Osteoblast (primary cell): ENCODE measurements at regions not wholly inside any gene's neighbourhood (a gene's known extent, or its start where the extent isn't known, plus 50 kb on each side); places are given as distances from the start of the nearest gene placed in this dataset.

Experiments used
- DNase-seq: peaks from one replicate; pipeline ENCODE4 v3.0.0; 2011; ENCODE audit warnings: low spot score, mixed read lengths; ENCODE audit not compliant: insufficient read length; ENCODE audit errors: missing footprints
- H2AFZ ChIP-seq: 2 replicates; pipeline ENCODE4 v1.6.0; 2011; ENCODE audit warnings: mild to moderate bottlenecking, low read length
- H3K27ac ChIP-seq: 2 replicates; pipeline ENCODE4 v1.5.1; 2011; ENCODE audit warnings: mild to moderate bottlenecking, low read depth, low read length, moderate library complexity
- H3K27me3 ChIP-seq: 2 replicates; pipeline ENCODE4 v1.6.0; 2012; ENCODE audit warnings: mild to moderate bottlenecking, control low read depth, inconsistent platforms, low read length, moderate library complexity; ENCODE audit not compliant: insufficient read depth
- H3K36me3 ChIP-seq: 2 replicates; pipeline ENCODE4 v1.5.1; 2011; ENCODE audit warnings: mild to moderate bottlenecking, low read length, control low read depth, moderate library complexity; ENCODE audit not compliant: insufficient read depth
- H3K4me1 ChIP-seq: 2 replicates; pipeline ENCODE4 v1.5.1; 2011; ENCODE audit warnings: mild to moderate bottlenecking, low read length, control low read depth, moderate library complexity; ENCODE audit not compliant: insufficient read depth
- H3K4me2 ChIP-seq: 2 replicates; pipeline ENCODE4 v1.6.0; 2011; ENCODE audit warnings: mild to moderate bottlenecking, low read length; ENCODE audit not compliant: insufficient read depth
- H3K4me3 ChIP-seq: fragments of 200-600 bp; sonication (generic); 3 replicates; pipeline ENCODE4 v1.5.1; 2012; ENCODE audit warnings: mild to moderate bottlenecking, low read length, inconsistent platforms; ENCODE audit not compliant: insufficient read depth
- H3K79me2 ChIP-seq: 2 replicates; pipeline ENCODE4 v1.6.0; 2012; ENCODE audit warnings: mild to moderate bottlenecking, low read length, control low read depth, inconsistent platforms; ENCODE audit not compliant: insufficient read depth
- H3K9me3 ChIP-seq: 2 replicates; pipeline ENCODE4 v1.5.1; 2011; ENCODE audit warnings: low read depth, low read length, control low read depth
- H4K20me1 ChIP-seq: 2 replicates; pipeline ENCODE4 v1.6.0; 2012; ENCODE audit warnings: mild to moderate bottlenecking, low read length, control low read depth; ENCODE audit not compliant: insufficient read depth
- CTCF ChIP-seq: IDR thresholded peaks from 2 replicates; pipeline ENCODE4 v1.5.1; 2011; ENCODE audit warnings: mild to moderate bottlenecking, low read depth, low read length, moderate library complexity; ENCODE audit errors: extremely low read depth

DNA sequence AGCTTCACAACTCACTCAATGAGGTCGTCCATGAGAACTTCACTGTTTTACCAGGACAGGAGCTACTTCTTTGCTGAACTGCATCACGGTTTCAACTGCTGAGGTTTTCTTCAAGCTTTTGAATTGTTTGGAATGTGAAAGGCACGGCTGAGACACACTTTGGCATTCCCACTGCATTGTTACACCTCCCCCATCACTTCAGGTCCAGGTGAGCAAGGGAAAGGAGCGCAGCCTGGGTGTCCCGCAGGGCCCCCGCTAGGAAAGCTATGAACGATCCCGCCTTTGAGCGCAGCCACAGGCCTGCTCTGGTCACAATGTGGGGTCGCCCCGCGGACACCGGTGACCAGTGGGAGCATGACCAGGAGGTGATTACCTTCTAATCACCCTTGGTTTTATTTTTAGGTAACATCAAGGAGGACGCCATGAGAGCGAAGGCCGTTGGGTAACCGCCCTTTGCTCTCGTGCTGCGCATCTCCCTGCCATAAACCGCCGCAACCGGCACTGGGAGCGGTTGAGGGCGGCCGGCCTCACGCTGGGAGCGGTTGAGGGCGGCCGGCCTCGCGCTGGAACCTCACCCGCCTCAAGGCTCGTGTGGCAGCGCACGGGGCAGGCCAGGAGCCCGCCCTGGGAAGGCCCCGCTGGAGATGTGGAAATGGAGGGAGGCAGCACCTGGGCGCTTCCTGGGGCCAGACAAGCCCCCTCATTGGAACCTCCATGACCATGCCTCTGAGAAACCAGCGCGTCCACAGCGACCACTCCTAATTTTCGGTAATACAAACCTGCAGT, 50.9 kb upstream of the SGMS1 start:
- Histone ChIP-seq H3K27me3 (no peaks in the 10 kb centered on the region), H2AFZ (no peak overlapping the region), H3K36me3 (no peaks in the 10 kb centered on the region), H3K79me2 (no peaks in the 10 kb centered on the region), H3K4me2 (no peak overlapping the region), H4K20me1 (no peaks in the 10 kb centered on the region), H3K27ac (no peak overlapping the region), H3K9me3 (no peaks in the 10 kb centered on the region), H3K4me1 (no peaks in the 10 kb centered on the region), H3K4me3 (no peak overlapping the region)
- no peak for TF ChIP-seq CTCF
- peak; percentile 45 for DNase-seq
